ENCODE measurements at regions not wholly inside any gene's neighbourhood (a gene's known extent, or its start where the extent isn't known, plus 50 kb on each side); places are given as distances from the start of the nearest gene placed in this dataset.

DNA sequence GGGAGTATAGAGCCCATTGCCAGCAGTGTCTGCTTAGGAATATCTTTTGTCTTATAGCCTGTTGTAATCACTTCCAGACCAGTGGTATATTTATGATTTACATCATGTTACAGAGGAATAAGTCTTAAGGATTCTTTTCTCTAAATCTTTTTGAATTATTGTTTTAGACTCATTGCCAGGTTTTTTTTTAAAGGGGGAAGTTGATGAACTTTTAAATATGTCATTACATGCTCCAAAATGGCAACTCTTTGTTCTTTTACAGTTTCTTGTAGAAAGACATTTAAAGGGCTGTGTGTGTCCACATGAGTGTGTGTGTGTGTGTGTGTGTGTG lies 59.4 kb upstream of the NFIB start:
- in situ Hi-C loops (cut with HindIII; ENCODE audit: low pct_ligation_motif_present, low sequenced_read_pairs): loop anchor here (25.0 kb wide), 1 partner anchor 936 kb away; no protein-coding TSS in a partner anchor
- Histone ChIP-seq H3K36me3 (replicated peaks) (no peaks in the 10 kb centered on the region), H3K4me3 (ENCODE audit: low read depth, low read length) (no peak overlapping the region), H3K27me3 (replicated peaks) (no peaks in the 10 kb centered on the region), H3K27ac (no peak overlapping the region)
- no peak for TF ChIP-seq CTCF (IDR thresholded peaks at IDR 0.05; ENCODE audit: low read depth, low read length, missing control alignments)
- DNase-seq: no peak

DNA sequence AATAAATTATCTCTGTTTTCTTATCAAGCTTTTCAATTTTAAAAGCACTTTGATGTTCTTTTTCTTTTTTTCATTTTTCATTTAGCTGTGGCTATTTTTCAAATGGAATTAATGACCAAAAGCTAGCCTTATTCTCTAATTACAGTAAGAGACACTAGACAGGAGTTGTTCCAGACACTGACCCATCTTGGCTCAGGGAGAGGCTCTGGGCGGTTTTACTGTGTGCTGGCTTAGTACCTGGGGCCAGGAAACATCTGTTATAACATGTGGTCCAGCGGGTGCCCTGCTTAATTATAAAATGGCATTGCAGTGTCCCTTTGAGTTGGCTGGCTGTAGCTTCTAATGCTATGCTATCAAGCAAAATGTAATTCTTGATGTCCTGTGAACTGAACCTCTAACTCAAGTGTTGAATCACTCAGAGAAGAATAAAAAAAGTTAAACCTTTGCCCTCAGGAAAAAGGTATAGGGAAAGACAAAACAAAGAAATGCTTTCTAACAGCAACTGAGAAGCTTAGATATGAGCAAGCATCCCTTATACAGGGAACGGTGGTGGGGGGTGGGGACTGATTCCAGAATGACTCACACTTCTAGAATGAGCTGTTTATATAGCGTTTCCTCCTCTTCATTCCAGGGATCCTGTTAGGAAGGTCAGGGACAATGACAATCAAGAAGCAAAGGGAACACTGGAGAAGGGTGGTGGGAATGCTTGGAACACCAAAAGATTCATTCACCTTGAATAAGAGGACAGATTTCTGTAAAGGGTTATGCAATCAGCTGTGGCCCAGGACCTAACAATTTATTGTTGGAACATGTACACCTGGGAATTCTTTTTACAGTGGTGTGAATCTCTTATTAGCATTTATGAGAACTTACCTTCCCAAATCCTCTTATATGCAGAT lies 58.7 kb upstream of the NFIB start:
- TF ChIP-seq CTCF (IDR thresholded peaks at IDR 0.05; ENCODE audit: low read depth, low read length, missing control alignments): no peak
- no peak overlapping the region for H3K27ac ChIP-seq
- no peaks in the 10 kb centered on the region for H3K36me3 ChIP-seq (replicated peaks)
- H3K27me3 ChIP-seq (replicated peaks): no peaks in the 10 kb centered on the region
- in situ Hi-C loops (cut with HindIII; ENCODE audit: low pct_ligation_motif_present, low sequenced_read_pairs): loop anchor here (25.0 kb wide), 1 partner anchor 935 kb away; no protein-coding TSS in a partner anchor
- H3K4me3 ChIP-seq (ENCODE audit: low read depth, low read length): no peak overlapping the region
- DNase-seq: peak; percentile 82

DNA sequence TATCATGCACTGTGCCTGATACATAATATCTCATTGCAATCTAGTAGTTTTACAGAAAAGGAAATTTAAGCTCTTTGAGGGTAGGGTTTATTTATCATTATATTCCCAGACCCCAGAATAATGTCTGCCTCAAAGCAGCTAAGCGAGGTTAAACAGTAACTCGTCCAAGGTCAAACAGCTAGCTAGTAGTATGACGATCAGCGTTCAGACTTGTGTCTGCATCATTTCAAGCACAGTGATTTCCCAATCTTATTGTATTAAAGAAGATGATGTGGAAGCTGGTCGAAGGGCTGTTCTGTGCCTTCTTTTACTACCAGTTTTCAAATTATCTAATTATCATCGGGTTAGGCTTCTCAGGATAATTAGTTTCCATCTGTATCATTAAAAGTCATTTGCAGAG lies 55.1 kb upstream of the NFIB start:
- in situ Hi-C loops (cut with HindIII; ENCODE audit: low pct_ligation_motif_present, low sequenced_read_pairs): loop anchor here (25.0 kb wide), 1 partner anchor 932 kb away; no protein-coding TSS in a partner anchor
- Histone ChIP-seq H3K27me3 (replicated peaks) (no peaks in the 10 kb centered on the region), H3K36me3 (replicated peaks) (no peaks in the 10 kb centered on the region), H3K4me3 (ENCODE audit: low read depth, low read length) (no peak overlapping the region), H3K27ac (no peak overlapping the region)
- no peak for TF ChIP-seq CTCF (IDR thresholded peaks at IDR 0.05; ENCODE audit: low read depth, low read length, missing control alignments)
- no peak for DNase-seq

DNA sequence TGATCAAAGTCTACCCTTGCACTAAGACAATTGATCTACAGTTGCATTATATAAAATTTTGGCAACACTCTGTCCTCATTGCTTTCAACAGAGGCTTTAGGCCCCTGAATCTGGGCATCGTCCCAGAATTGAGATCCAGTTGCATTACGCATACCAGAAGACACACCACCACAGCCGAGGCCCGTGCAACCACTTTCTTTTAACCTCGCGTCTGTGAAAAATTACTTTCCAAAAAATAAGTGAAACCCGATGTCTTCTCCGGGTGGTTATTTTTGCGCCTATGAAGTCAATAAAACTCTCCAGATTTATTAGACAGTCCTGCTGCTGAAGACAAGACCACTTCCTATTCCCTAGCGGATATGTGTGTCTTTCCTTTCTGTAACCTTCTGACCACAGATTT lies 52.1 kb upstream of the NFIB start:
- DNase-seq: peak; percentile 70
- in situ Hi-C loops (cut with HindIII; ENCODE audit: low pct_ligation_motif_present, low sequenced_read_pairs): loop anchor here (25.0 kb wide), 1 partner anchor 929 kb away; no protein-coding TSS in a partner anchor
- Histone ChIP-seq H3K27me3 (replicated peaks) (no peaks in the 10 kb centered on the region), H3K4me3 (ENCODE audit: low read depth, low read length) (no peak overlapping the region), H3K36me3 (replicated peaks) (no peaks in the 10 kb centered on the region), H3K27ac (no peak overlapping the region)
- no peak for TF ChIP-seq CTCF (IDR thresholded peaks at IDR 0.05; ENCODE audit: low read depth, low read length, missing control alignments)

DNA sequence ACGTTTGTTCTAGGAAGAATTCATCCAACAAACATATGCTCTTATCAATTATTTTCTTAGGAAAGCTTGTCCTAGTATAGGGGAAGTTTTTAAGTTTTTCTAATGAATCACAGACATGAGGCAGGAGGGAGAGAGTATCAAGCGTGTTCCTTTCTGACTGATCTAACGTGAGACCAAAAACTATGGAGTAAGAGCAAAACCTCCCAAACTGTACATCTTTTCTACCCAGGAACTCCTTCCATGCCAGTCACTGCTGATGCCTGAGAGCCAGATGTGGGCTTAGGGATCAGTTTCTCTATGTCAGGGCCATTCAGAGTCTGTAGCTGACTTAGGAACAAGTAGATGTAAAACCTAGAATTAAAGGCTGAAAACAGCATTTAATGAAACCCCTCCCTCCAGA lies 51.7 kb upstream of the NFIB start:
- in situ Hi-C loops (cut with HindIII; ENCODE audit: low pct_ligation_motif_present, low sequenced_read_pairs): loop anchor here (25.0 kb wide), 1 partner anchor 928 kb away; no protein-coding TSS in a partner anchor
- Histone ChIP-seq H3K27ac (no peak overlapping the region), H3K4me3 (ENCODE audit: low read depth, low read length) (no peak overlapping the region), H3K36me3 (replicated peaks) (no peaks in the 10 kb centered on the region), H3K27me3 (replicated peaks) (no peaks in the 10 kb centered on the region)
- DNase-seq: no peak
- TF ChIP-seq CTCF (IDR thresholded peaks at IDR 0.05; ENCODE audit: low read depth, low read length, missing control alignments): no peak

Data from brain microvascular endothelial cell (primary cell).